ENCODE measurements at regions not wholly inside any gene's neighbourhood (a gene's known extent, or its start where the extent isn't known, plus 50 kb on each side); places are given as distances from the start of the nearest gene placed in this dataset.

- TF ChIP-seq CTCF (IDR thresholded peaks at IDR 0.05; ENCODE audit: low read depth, low read length) = no peak
- DNase-seq (ENCODE audit: extremely low read depth, low read depth) = no peak
Measured at GRCh38 chr20:19833395-19833794, 75.3 kb downstream of the RIN2 start.

- no peak for DNase-seq (ENCODE audit: extremely low read depth, low read depth)
- TF ChIP-seq CTCF (IDR thresholded peaks at IDR 0.05; ENCODE audit: low read depth, low read length) = no peak
Measured at GRCh38 chr20:19834287-19834686, 76.2 kb downstream of the RIN2 start.

- DNase-seq (ENCODE audit: extremely low read depth, low read depth) = no peak
- TF ChIP-seq CTCF (IDR thresholded peaks at IDR 0.05; ENCODE audit: low read depth, low read length) = no peak
Measured at GRCh38 chr20:19834783-19835182, 76.7 kb downstream of the RIN2 start.

GRCh38 chr20:19835533-19836222 lies 77.6 kb downstream of the RIN2 start:
- no peak for TF ChIP-seq CTCF (IDR thresholded peaks at IDR 0.05; ENCODE audit: low read depth, low read length)

GRCh38 chr20:19838468-19838867 lies 80.4 kb downstream of the RIN2 start:
- no peak for DNase-seq (ENCODE audit: extremely low read depth, low read depth)
- TF ChIP-seq CTCF (IDR thresholded peaks at IDR 0.05; ENCODE audit: low read depth, low read length) = no peak

More at GRCh38 chr20:19835533-19836222, 77.6 kb downstream of the RIN2 start:
- no peak for DNase-seq (ENCODE audit: extremely low read depth, low read depth)

GRCh38 chr20:19839053-19839452 lies 81.0 kb downstream of the RIN2 start:
- no peak for DNase-seq (ENCODE audit: extremely low read depth, low read depth)
- TF ChIP-seq CTCF (IDR thresholded peaks at IDR 0.05; ENCODE audit: low read depth, low read length) = no peak

- no peak for TF ChIP-seq CTCF (IDR thresholded peaks at IDR 0.05; ENCODE audit: low read depth, low read length)
- no peak for DNase-seq (ENCODE audit: extremely low read depth, low read depth)
Measured at GRCh38 chr20:19840111-19840710, 82.2 kb downstream of the RIN2 start.
